ENCODE measurements at regions not wholly inside any gene's neighbourhood (a gene's known extent, or its start where the extent isn't known, plus 50 kb on each side); places are given as distances from the start of the nearest gene placed in this dataset.

DNA sequence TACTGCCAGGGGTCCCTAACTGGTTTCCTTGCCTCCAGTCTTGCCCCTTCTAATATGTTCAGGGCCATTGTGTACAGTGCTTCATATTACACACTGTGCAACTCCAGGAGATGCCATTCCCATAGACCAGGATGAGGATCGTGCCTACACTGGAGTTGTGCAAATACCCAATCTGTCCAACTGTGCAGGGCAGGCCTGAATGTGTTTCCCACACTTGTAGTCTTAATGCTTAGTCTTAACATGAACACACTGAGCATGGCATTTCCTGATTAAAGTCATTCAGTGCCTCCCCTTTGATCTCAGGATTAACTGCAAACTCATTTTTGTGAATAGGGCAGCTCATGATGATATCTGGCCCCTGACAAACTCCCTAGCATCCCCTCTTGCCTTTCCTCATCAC is 165.5 kb downstream of the TTC8 start:
- no peaks in the 10 kb centered on the region for H3K27me3 ChIP-seq (replicated peaks; ENCODE audit: insufficient read depth)
- no peaks in the 10 kb centered on the region for H3K9me3 ChIP-seq
- no peaks in the 10 kb centered on the region for H3K36me3 ChIP-seq
- no peak for DNase-seq (ENCODE audit: low spot score)
- no peak overlapping the region for H3K4me3 ChIP-seq
- 70% methylated on average over 1 of the region's 1 CpG for WGBS
- no peak for TF ChIP-seq POLR2A (IDR thresholded peaks at IDR 0.05)
- TF ChIP-seq POLR2AphosphoS5 (IDR thresholded peaks at IDR 0.05): no peak
- H3K4me1 ChIP-seq (replicated peaks): no peaks in the 10 kb centered on the region
- H3K27ac ChIP-seq: no peak overlapping the region
- intact Hi-C loops (cut with DNase I): no loop called here

DNA sequence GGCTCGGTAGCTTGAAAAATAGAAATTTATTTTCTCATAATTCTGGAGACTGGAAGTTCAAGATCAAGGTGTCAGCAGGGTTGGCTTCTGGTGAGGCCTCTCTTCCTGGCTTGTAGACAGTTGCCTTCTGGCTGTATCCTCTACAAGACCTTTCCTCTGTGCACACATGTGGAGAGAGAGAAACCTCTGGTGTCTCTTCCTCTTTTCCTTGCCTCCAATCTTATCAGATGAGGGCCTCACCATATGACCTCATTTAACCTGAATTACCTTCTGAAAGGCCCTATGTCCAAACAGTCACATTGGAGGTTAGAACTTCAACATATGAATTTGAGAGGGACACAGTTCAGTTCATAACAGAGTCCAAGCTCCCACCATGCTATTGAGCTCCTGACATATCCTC is 166.4 kb downstream of the TTC8 start:
- DNase-seq (ENCODE audit: low spot score): no peak
- WGBS: 87% methylated on average over 1 of the region's 1 CpG
- H3K27ac ChIP-seq: no peak overlapping the region
- H3K36me3 ChIP-seq: no peaks in the 10 kb centered on the region
- no peaks in the 10 kb centered on the region for H3K4me1 ChIP-seq (replicated peaks)
- TF ChIP-seq CTCF (IDR thresholded peaks at IDR 0.05) (no peak), POLR2A (IDR thresholded peaks at IDR 0.05) (no peak), POLR2AphosphoS5 (IDR thresholded peaks at IDR 0.05) (no peak)
- no peaks in the 10 kb centered on the region for H3K9me3 ChIP-seq
- no peaks in the 10 kb centered on the region for H3K27me3 ChIP-seq (replicated peaks; ENCODE audit: insufficient read depth)
- intact Hi-C loops (cut with DNase I): no loop called here
- no peak overlapping the region for H3K4me3 ChIP-seq

DNA sequence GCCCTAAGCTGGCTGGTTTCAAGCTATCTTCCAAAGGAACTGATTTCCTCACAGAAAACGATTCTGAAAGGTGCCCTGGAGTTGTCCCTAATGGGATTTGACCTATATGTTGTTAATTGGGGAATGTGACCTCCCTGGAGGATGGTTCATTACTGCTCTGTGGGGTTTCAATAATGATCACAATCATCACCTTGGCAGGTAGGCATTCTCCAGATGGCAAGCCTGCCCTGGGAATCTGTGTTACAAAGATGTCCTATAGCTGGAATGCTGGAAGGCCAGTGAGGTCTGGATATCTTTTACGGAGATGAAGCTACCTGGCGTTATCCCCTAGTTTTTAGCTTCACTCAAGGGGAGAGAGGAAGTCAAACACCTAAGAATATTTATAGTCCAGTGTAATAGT is 167.6 kb downstream of the TTC8 start:
- intact Hi-C loops (cut with DNase I): no loop called here
- no peak overlapping the region for H3K27ac ChIP-seq
- H3K36me3 ChIP-seq: no peaks in the 10 kb centered on the region

GRCh38 chr14:88993946-88994345 is 169.5 kb downstream of the TTC8 start:
- 58% methylated on average over 2 of the region's 2 CpGs for WGBS
- intact Hi-C loops (cut with DNase I): no loop called here
- H3K27me3 ChIP-seq (replicated peaks; ENCODE audit: insufficient read depth): no peaks in the 10 kb centered on the region
- no peaks in the 10 kb centered on the region for H3K36me3 ChIP-seq
- H3K4me3 ChIP-seq: no peak overlapping the region
- H3K27ac ChIP-seq: no peak overlapping the region
- TF ChIP-seq POLR2A (IDR thresholded peaks at IDR 0.05): no peak
- no peak for TF ChIP-seq CTCF (IDR thresholded peaks at IDR 0.05)
- TF ChIP-seq POLR2AphosphoS5 (IDR thresholded peaks at IDR 0.05): no peak
- H3K9me3 ChIP-seq: no peaks in the 10 kb centered on the region
- H3K4me1 ChIP-seq (replicated peaks): no peaks in the 10 kb centered on the region
- no peak for DNase-seq (ENCODE audit: low spot score)

More for the DNA sequence above, 167.6 kb downstream of the TTC8 start:
- H3K4me3 ChIP-seq: no peak overlapping the region
- no peak for TF ChIP-seq CTCF (IDR thresholded peaks at IDR 0.05)
- no peak for TF ChIP-seq POLR2A (IDR thresholded peaks at IDR 0.05)
- no peak for TF ChIP-seq POLR2AphosphoS5 (IDR thresholded peaks at IDR 0.05)
- H3K27me3 ChIP-seq (replicated peaks; ENCODE audit: insufficient read depth): no peaks in the 10 kb centered on the region
- H3K4me1 ChIP-seq (replicated peaks): no peaks in the 10 kb centered on the region
- WGBS: 64% methylated on average over 3 of the region's 3 CpGs
- no peaks in the 10 kb centered on the region for H3K9me3 ChIP-seq
- no peak for DNase-seq (ENCODE audit: low spot score)

DNA sequence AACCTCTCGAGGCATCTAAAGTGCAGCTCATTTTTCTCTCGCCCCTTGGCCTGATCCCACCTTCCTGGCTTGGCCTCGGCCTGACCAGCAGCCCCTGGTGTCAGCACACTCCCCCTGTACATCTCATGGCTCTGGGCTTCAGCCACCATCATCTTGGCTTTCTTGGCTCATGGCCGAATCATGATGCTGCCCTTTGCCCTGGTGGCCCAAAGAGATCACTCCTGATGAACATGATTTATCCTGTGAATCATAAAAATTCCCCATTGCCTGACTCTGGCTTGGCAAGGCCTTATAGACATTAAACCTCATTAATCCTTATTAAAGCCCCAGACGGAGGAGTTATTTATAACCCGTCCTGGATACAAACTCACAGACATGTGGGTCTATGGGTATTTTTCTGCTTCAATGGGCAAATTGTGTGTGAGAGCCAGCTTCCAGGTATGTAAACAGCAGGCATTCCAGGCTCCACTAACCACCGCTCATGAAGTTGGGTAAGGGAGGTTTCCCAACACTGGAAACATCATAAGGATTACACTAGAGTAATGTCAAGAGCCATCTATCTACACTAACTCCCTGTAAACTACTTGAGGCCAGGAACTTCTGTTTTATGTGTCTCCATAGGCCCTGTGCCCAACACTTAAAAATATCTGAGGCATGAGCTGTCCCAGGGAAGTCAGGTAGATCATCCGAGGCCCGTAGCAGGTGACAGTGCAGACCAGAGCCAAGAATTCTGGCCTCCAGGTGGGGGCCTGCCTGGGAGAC is 171.2 kb downstream of the TTC8 start:
- no peak overlapping the region for H3K4me3 ChIP-seq
- no peaks in the 10 kb centered on the region for H3K4me1 ChIP-seq (replicated peaks)
- no peaks in the 10 kb centered on the region for H3K27me3 ChIP-seq (replicated peaks; ENCODE audit: insufficient read depth)
- H3K27ac ChIP-seq: no peak overlapping the region
- no peaks in the 10 kb centered on the region for H3K9me3 ChIP-seq
- intact Hi-C loops (cut with DNase I): no loop called here
- 56% methylated on average over 9 of the region's 9 CpGs for WGBS
- no peaks in the 10 kb centered on the region for H3K36me3 ChIP-seq
- DNase-seq (ENCODE audit: low spot score): no peak
- no peak for TF ChIP-seq POLR2AphosphoS5 (IDR thresholded peaks at IDR 0.05)
- TF ChIP-seq POLR2A (IDR thresholded peaks at IDR 0.05): no peak
- no peak for TF ChIP-seq CTCF (IDR thresholded peaks at IDR 0.05)
